OCI-M1 (cell line): ENCODE measurements at regions not wholly inside any gene's neighbourhood (a gene's known extent, or its start where the extent isn't known, plus 50 kb on each side); places are given as distances from the start of the nearest gene placed in this dataset.

ENCODE experiments used
- DNase-seq: peaks from one replicate; lab custom pipeline; 2025; lab: John Stamatoyannopoulos, UW

- DNase-seq = no peak
These were observed 67.5 kb upstream of the LINC01488 start for GRCh38 chr11:69413993-69414392.

GRCh38 chr11:69414773-69415187, 66.7 kb upstream of the LINC01488 start:
- DNase-seq = no peak

GRCh38 chr11:69415411-69416142, 65.9 kb upstream of the LINC01488 start:
- no peak for DNase-seq

GRCh38 chr11:69416143-69416515, 65.3 kb upstream of the LINC01488 start:
- DNase-seq = no peak

GRCh38 chr11:69416762-69417698, 64.4 kb upstream of the LINC01488 start:
- DNase-seq = no peak

- DNase-seq = no peak
These were observed 63.8 kb upstream of the LINC01488 start for GRCh38 chr11:69417699-69418085.

GRCh38 chr11:69418576-69419296, 62.7 kb upstream of the LINC01488 start:
- no peak for DNase-seq

GRCh38 chr11:69419662-69420395, 61.6 kb upstream of the LINC01488 start:
- DNase-seq = no peak

GRCh38 chr11:69422645-69423044, 58.8 kb upstream of the LINC01488 start:
- DNase-seq = no peak

GRCh38 chr11:69423181-69423580, 58.3 kb upstream of the LINC01488 start:
- no peak for DNase-seq

- DNase-seq = no peak
These were observed 57.7 kb upstream of the LINC01488 start for GRCh38 chr11:69423611-69424385.

GRCh38 chr11:69424748-69425147, 56.7 kb upstream of the LINC01488 start:
- no peak for DNase-seq

GRCh38 chr11:69425444-69425843, 56.0 kb upstream of the LINC01488 start:
- no peak for DNase-seq

- DNase-seq = no peak
These were observed 55.4 kb upstream of the LINC01488 start for GRCh38 chr11:69425895-69426544.

- no peak for DNase-seq
These were observed 54.1 kb upstream of the LINC01488 start for GRCh38 chr11:69427337-69427736.

- DNase-seq = no peak
These were observed 53.3 kb upstream of the LINC01488 start for GRCh38 chr11:69427906-69428880.

- no peak for DNase-seq
These were observed 51.6 kb upstream of the LINC01488 start for GRCh38 chr11:69429716-69430491.

- DNase-seq = no peak
These were observed 50.9 kb upstream of the LINC01488 start for GRCh38 chr11:69430566-69430965.
